LHCN-M2 (cell line): ENCODE measurements at regions not wholly inside any gene's neighbourhood (a gene's known extent, or its start where the extent isn't known, plus 50 kb on each side); places are given as distances from the start of the nearest gene placed in this dataset.

ENCODE experiments used
- DNase-seq: peaks from one replicate; pipeline ENCODE4 v3.0.0-alpha.2; 2012; ENCODE audit warnings: low read depth

DNA sequence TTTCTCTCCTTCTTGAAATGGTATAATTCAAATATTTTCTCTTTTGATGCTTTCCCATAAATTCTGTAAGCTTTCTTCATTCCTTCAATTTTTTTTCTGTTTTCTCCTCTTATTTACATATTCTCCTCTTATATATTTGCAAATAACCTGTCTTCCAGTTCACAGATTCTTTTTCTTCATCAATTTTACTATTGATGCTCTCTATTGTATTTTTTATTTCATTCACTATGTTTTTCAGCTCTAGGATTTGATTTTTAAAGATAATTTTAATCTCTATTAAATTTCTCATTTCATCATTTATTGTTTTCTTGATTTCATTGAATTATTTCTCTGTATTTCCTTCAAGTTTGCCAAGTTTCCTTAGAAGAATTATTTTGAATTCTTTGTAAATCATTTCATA is 54.0 kb upstream of the PRPS1L1 start:
- DNase-seq = no peak

DNA sequence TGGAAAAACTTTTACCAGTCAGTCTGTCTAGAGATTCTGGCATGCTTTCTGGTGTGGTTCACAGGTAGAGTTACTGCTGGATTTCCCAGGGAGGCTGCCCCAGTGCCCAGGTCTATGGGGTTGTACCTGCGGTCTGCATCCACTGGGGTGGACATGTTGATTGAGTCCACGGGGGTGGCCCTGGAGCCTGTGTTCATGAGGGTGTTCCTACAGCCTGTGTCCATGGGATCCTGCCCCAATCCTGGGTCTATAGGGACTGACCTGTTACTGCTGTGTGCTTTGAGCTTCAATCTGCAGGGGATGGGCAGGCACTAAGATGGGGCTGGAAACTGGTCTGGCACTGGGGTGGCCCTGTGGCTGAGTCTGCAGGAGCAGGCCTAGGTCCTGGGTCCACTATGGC is 54.5 kb upstream of the PRPS1L1 start:
- DNase-seq = no peak

DNA sequence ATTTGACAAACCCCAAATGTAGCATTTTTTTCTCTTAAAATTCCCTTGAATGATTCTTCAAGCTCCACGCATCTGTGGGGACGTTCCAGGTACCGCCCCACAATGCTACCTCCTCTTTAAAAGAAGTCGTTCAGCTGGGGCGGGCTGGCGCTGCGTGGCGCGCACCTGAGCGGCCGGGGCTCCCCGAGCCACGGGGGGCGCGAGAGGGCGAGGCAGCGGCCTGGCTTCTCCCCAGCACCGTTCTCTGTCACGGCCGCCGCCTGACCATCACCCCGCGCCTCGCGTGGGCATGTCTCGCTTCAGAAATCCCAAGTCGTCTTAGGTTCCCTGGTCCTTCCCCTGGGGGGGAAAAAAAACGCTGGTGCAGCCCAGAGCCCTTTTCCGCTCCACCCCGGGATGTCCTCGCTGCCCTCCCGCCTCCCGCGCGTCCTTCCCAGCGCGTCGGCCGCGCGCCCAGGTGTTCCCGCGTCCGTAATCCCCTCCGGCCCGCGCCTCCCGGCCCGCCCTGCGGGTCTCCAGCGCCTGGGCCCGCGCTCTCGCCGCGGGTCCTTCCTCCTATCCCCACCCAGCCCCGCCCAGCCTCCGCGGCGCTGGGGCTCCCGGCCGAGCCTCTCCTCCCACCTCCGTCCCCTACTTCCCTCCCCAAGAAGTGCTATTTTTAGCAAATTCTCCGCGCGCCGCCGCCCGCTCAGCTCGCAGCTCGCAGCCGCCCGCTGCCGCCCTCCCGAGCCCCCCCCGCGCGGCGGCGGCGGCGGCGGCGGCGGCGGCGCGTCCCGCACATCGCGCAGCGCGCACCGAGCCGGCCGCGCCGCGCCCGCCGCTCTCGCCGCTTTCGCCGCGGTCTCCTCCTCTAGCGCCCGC is 58.7 kb upstream of the PRPS1L1 start:
- DNase-seq = no peak

DNA sequence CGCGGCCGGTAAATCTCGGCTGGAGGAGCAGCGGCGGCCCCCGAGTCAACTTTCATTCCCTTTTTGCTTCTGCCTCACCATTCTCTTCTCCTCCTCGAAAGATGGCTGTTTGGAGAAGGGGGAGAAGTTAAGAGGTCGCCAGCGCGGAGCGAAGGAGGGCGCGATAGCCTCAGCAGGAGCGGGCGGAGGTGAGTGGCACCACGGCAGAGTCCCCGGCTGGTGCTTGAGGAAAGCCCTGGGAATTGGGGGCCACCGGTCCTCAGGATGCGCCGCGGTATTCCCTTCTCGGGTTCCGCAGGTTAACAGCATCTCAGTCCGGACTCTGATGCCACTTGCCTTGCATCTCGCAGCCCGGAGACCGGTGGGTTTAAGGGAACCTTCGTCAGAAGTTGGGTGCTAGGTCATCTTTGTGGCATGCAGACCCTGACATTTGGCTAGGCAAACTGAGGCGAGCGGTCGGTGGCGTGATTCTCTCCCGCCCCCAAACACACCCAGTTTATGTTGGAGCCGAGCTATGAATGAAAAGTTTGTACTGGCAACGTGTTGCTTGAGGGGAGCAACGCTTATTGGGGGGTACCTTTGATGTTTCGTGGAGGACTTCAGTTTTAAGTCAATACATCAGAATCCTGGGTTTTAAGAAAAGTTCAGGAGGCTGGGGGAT is 59.5 kb upstream of the PRPS1L1 start:
- DNase-seq = no peak

DNA sequence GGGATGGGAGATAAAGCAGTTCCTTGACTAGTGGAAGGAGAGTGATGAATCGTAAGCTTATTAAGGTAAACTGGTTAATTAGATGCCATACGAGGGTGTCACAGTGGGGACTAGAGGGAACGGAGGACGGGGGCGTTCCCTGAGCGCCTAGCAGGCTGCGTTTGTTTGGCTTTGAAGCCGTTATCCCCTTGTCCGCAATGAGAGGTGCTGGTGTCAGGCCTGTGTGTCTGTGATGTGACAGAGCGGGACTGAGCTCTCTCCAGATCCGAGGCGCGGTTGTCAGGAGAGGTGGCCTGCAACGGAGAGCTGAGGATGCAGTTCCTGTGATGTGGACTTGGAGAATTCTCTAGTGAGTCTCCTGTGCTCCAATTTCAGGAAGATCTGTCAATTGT is 60.0 kb upstream of the PRPS1L1 start:
- DNase-seq = no peak

DNA sequence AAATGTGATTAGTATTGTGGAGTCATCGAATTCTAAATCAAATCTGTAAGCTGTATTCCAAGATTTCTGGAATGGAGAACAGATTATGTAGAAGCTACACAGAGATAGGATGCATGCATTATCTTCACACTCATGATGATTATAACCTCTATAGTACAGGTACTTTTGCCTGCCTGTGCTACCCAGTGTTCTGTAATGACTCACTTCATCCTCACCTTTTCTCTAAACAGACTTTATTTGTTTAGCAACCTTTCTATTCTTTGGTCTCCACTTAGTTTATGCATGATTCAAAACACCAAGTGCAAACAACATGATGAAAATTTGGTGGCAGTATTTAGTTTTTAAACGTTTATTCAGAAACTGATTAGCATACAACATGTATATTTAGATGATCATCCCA is 68.4 kb upstream of the PRPS1L1 start:
- DNase-seq = no peak

DNA sequence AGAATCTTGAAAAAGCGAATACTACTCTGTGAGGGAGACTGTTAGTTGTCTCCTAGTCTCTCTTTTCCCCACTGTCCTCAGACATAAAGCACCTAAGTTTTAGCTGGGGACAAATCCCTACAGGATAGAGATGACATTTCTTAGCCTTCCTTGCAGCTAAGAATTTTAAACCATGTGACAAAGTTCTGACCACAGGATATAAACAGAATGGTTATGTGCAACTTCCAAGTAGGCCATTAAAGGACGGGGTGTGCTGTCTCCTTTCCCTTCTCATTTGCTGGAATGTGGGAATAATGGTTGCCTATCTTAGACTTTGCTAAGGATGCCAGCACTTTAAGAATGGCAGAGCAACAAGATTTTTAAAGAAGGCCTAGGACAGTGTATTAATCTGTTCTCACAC is 74.9 kb upstream of the PRPS1L1 start:
- DNase-seq = no peak

DNA sequence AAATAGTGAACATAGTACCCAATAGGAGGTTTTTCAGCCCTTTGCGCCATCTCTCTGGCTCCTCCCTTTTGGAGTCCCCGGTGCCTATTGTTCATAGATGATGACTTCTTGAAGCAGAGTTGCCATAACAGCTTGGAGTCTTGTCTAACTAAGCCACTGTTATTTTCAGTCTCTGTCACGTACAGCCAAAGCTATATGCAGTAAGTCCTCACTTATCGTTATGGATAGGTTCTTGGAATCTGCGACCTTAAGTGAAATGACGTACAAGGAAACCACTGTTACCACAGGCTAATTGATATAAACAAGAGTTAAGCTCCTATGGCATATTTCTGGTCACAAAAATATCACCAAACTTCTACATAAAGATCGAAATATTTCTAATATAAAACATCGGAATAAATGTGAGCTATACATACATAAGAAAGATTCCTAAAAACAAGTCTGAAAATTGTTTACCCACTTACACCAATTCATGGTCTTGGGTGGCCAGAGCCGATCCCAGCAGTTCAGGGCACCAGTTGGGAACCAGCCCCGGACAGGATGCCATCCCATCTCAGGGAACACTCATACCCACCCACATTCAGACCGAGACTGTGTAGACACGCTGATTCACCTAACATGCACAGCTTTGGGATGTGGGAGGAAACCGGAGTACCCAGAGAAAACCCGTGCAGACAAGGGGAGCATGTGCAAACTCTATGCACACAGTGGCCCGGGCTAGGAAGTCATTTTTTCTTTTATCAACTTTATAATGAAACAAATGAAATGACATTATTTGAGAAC is 76.0 kb upstream of the PRPS1L1 start:
- DNase-seq = no peak

DNA sequence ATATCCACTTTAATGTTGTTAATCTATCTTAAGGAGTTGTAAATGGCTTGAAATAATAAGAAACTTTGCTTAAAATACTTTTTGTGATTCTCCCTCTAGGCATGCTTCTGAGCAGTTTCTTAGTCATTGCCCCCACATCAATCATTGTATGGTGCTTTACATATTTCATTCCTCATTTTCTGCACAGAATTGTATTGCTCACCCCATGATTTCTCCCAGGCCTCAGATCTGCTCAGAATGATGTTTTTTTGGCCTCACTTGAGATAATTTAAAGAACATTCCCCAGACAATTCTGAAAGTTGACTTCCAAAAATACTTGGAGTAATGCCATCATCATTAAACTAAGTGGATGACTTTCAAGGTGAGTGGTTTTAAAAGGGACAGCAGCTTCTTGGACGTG is 82.1 kb upstream of the PRPS1L1 start:
- no peak for DNase-seq

DNA sequence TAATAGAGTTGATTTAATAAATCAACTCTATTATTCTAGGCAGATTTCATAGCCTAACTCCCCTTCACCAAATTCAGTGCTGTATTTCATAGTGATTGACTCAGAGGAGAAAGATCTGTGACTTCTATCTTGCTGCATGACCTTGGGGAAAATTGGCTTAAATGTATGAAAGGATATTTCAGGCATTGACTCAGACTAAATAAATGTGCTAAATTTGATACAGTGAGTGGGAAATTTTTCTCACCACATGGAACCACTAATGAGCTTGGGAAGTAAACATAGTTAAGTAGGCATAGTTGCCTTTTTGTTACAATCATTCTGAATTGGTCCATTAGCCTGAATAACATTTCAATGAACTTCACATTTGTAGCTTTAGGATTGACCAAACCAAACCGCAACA is 89.0 kb upstream of the PRPS1L1 start:
- peak; percentile 14 for DNase-seq

DNA sequence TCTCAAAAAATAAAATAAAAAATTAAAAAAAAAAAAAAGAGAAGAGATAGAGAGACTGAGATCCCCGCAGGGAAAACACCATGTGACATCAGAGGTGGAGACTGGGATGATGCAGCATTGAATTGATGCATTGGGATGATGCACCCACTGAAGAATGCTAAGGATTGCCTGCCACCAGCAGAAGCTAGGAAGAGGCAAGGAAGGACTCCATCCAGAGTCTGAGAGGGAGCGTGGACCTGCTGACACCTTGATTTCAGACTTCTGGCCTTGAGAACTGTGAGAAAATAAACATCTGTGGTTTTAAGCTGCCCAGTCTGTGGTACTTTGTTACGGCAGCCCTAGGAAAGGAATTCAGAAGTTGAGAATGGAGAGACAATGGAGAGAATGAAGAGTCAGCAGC is 89.8 kb upstream of the PRPS1L1 start:
- DNase-seq = peak; percentile 5

DNA sequence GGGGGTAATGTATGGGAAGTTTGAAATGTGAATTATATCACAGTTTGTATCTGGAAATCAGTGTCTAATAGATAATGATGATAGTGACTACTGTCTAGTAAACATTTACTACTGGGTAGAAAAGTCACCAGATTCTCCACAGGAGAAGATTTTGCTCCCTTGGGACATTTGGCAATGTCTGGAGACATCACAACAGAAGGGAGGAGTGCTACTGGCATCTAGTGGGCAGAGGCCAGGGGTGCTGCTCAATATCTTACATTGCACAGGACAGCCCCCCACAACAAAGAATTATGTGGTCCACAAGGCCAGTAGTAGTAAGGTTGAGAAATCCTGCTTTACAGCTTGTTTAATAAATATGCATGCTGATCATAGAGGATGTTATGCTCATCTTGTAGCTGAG is 92.3 kb upstream of the PRPS1L1 start:
- peak; percentile 14 for DNase-seq

DNA sequence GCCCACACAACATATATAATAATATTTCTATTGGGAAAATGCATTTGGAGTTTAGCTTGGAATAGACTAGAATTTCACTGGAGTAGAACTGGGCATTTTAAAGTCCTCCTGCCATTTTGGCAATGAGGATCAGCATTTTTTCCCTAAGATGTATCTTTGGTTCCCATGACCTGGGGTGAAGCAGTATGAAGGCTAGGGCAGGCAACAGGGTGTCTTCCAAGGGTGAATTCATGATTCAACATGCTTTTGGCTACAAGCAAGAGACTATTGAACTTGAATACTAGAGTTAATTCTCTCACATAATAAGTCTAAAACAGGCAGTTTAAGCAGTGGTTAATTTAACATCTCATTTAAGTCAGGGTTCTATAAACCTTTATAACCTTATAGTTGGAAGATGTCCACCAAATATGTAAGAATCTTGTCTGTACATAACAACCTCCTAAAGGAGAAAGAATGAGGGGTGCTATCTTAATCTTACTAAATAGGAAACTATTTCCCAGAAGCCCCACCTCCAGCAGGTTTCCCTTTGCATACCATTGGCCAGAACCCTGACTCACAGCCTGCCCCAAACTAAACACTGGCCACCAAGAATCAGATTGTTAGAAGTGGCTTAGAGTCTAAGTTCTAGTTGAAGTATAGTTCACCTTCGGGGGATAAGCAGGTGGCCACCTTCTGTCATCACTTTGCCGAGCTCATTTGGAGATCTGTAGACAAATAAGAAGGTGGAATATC is 96.0 kb upstream of the PRPS1L1 start:
- no peak for DNase-seq

DNA sequence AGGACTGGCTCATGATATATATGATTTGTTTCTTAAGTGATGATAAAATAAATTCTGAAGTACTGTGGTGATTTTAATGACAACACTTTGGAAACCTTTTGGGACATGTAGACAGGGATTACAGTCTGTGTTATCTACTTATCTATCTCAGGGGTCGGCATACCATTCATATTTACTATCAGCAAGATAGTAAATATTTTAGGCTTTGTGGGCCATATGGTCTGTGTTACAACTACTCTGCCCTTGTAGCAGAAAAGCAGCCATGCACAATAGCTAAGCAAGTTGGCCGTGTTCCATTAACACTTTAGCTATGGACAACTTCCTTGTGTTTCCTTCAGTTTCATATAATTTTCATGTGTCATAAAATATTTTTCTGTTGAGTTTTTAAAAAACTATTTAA is 97.8 kb upstream of the PRPS1L1 start:
- no peak for DNase-seq

DNA sequence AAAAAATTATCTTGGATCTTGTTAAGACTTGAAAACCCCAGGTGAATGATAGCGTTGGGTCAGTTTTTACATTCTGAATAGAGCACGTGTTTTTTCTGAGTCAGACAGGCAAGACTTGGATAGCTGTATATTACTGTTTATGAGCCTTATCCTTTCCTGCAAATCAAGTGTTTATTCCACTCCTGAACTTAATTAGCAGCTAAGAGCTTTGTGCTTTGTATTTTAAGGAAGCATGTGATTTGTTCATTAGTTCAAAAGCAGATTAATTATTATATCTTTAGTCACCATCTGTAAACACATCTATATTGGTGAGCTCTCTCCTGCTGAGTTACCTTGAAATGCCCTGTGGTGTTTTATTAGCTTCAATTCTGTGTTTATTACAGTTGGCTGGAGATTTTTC is 98.6 kb upstream of the PRPS1L1 start:
- DNase-seq = no peak

DNA sequence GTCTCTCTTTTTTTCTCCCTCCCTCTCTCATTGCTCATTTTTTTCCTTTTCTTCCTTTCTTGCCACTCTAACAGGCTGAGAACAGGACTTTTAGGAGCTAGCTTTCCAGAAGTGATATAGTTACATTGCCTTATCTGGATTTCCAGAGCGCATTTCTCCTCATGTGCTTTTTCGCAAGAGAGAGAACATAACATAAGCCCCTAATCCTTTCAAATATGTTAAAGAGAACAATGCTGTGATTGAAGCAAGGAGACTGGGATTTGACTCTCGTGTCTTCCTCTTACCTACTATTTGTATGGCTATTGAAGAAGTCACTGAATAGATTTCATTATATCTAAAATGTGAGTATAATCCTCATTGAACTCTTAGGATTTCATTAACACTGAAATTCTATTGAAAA is 101.2 kb upstream of the PRPS1L1 start:
- DNase-seq = no peak

DNA sequence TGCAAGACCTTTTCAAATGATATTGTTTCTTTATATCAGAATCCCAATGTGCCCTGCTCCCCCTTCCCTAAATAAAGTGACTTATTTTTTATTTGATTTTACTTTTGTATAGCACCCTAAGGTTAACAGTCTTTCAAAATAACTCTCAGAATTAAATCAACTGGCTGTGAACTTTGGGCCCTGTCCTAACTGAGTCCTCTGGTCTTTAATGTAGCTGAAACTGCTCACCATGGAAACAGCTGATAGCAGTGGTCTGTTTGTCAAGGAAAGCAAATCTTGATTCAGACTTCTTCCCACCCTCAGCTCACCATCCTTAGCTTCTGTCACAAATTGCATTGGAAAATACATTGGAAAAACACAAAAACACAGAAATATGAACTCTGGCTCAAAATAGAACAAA is 105.2 kb upstream of the PRPS1L1 start:
- DNase-seq = no peak

DNA sequence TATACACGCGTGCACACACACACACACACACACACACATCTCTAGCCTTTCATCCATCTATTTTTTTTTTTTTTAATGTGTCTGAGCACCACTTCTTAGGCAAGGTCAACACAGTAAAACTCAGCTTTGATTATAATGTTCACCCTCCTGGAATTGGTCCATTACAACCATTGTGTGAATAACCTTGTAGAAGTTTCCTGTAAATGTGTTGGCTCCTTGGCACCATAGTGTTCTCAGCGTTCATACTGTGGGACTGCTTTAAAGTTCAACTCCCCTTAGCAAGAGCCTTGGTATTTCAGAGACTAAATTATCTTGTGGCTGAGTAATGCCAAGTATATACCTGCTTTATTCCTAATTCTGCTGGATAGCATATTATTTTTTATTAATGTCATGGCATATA is 106.3 kb upstream of the PRPS1L1 start:
- DNase-seq = no peak

DNA sequence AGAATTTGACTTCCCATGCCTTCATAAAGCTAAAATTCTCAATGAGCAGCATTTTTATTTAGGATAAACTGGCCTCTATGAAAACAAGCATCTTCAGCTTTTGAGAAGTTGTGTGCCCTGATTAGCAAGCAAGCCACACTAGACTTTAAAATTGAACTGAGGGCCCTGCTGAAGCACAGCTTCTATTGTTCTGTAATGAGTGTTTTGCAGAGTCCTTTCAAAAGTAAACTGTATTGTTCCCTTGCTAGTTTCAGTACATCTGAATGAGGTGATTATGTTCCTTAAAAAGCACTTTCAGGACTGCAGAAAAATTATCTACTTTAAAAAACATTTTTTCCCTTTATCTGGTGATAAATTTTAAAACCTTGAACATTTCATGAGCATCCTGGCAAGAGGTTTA is 113.3 kb upstream of the PRPS1L1 start:
- no peak for DNase-seq

DNA sequence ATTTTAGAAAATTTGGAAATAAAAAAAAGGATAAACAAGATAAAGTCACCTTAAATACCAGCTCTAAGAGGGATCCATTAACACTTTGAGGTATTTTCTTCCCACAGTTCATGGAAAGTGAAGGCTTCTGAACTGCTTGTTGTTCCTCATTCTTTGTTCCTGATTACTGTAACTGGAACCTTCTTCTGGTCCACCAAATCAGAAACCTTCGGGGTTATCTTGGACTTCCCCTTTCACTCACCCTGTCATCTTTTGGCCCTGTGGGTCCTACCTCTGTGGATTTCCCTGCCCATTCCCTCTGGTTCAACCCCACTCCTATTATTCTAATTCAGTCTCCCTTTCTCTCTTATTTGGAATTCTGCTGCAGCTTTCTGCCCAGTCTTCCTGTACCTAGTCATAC is 116.5 kb upstream of the PRPS1L1 start:
- no peak for DNase-seq

DNA sequence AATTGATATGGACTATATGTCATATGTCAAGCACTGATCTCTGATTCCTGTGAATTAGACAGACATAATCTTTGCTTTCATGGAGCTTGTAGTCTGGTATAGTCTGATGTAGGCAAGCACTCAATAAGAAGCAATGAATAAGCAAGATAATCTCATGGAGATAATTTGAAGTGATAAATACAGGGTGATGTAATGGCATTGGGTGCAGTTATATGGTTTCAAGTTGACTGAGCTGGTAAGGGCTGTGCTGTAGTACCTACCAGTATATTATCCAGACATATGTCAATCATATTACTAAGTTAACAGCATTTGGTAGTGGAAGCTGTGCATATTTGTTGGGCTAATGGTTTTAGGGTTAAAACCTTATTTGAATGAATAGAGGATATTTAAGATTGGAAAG is 117.5 kb upstream of the PRPS1L1 start:
- no peak for DNase-seq

DNA sequence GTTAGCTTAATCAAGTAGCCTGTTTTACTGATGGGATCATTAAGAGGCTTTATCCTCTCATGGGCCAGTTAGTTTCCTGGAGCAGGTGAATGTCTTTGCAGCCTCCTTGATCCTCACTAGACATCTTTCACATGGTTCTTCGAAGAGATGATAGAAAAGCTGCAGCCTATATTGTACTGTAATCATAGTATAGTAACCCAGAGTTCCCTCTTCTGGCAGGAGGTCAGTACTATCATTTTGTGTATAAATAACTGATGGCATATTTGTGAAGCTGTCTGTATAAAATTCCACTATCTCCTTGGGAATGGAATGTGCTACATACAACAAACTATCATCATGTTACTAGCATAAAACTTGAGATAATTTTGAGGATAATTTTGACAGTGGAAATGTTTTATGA is 123.8 kb upstream of the PRPS1L1 start:
- DNase-seq = peak; percentile 16
